ENCODE measurements at regions not wholly inside any gene's neighbourhood (a gene's known extent, or its start where the extent isn't known, plus 50 kb on each side); places are given as distances from the start of the nearest gene placed in this dataset.
"Not testable (repeated sequence)": the region's sequence is repeated elsewhere in the genome, so short reads cannot be mapped to it uniquely, and the experiment has no call there.

GRCh38 chr2:35443087-35443486 is 912.5 kb upstream of the CRIM1 start:
- Histone ChIP-seq H3K27me3 (ENCODE audit: low read length) (no peaks in the 10 kb centered on the region), H3K36me3 (ENCODE audit: low read length) (no peaks in the 10 kb centered on the region), H3K4me2 (ENCODE audit: low read depth, low read length, poor library complexity, severe bottlenecking) (no peak overlapping the region), H3K79me2 (ENCODE audit: insufficient read depth, low read length) (no peaks in the 10 kb centered on the region), H3K9ac (ENCODE audit: low read length) (no peak overlapping the region), H3K27ac (ENCODE audit: low read depth, low read length) (no peak overlapping the region), H3K9me2 (replicated peaks; ENCODE audit: insufficient read depth, low read length) (no peaks in the 10 kb centered on the region; the same call in 1 of the 2 replicates), H4K20me1 (ENCODE audit: low read depth, low read length) (no peaks in the 10 kb centered on the region), H3K4me3 (ENCODE audit: insufficient read depth, low read length, poor library complexity, severe bottlenecking) (no peak overlapping the region), H3F3A (ENCODE audit: insufficient read depth) (no peaks in the 10 kb centered on the region), H2AFZ (ENCODE audit: low read depth, low read length, severe bottlenecking) (no peak overlapping the region), H3K9me3 (ENCODE audit: insufficient read depth, low read length) (no peaks in the 10 kb centered on the region)
- TF ChIP-seq EZH2phosphoT487 (conservative IDR thresholded peaks at IDR 0.05; ENCODE audit: low read length) (no peak), CTCF (IDR thresholded peaks at IDR 0.05; ENCODE audit: insufficient read depth, low read length, poor library complexity, severe bottlenecking) (no peak)

- not testable (repeated sequence) for H3K4me2 ChIP-seq (ENCODE audit: low read depth, low read length, poor library complexity, severe bottlenecking); H3K27me3 ChIP-seq (ENCODE audit: low read length); H3K4me3 ChIP-seq (ENCODE audit: insufficient read depth, low read length, poor library complexity, severe bottlenecking); H3K9me3 ChIP-seq (ENCODE audit: insufficient read depth, low read length); H3K27ac ChIP-seq (ENCODE audit: low read depth, low read length); H3K36me3 ChIP-seq (ENCODE audit: low read length); H3K79me2 ChIP-seq (ENCODE audit: insufficient read depth, low read length); H2AFZ ChIP-seq (ENCODE audit: low read depth, low read length, severe bottlenecking); H3K9ac ChIP-seq (ENCODE audit: low read length); H3F3A ChIP-seq (ENCODE audit: insufficient read depth); H3K9me2 ChIP-seq (replicated peaks; ENCODE audit: insufficient read depth, low read length); H4K20me1 ChIP-seq (ENCODE audit: low read depth, low read length)
Observed at GRCh38 chr2:35441575-35441974, 914.0 kb upstream of the CRIM1 start.

- not testable (repeated sequence) for H2AFZ ChIP-seq (ENCODE audit: low read depth, low read length, severe bottlenecking); H4K20me1 ChIP-seq (ENCODE audit: low read depth, low read length); H3K4me3 ChIP-seq (ENCODE audit: insufficient read depth, low read length, poor library complexity, severe bottlenecking); H3K9ac ChIP-seq (ENCODE audit: low read length); H3K27me3 ChIP-seq (ENCODE audit: low read length); H3K4me2 ChIP-seq (ENCODE audit: low read depth, low read length, poor library complexity, severe bottlenecking); H3K79me2 ChIP-seq (ENCODE audit: insufficient read depth, low read length); H3F3A ChIP-seq (ENCODE audit: insufficient read depth); H3K9me2 ChIP-seq (replicated peaks; ENCODE audit: insufficient read depth, low read length); H3K9me3 ChIP-seq (ENCODE audit: insufficient read depth, low read length); H3K36me3 ChIP-seq (ENCODE audit: low read length); H3K27ac ChIP-seq (ENCODE audit: low read depth, low read length)
Observed at GRCh38 chr2:35440308-35440707, 915.3 kb upstream of the CRIM1 start.

- H3K9me2 ChIP-seq (replicated peaks; ENCODE audit: insufficient read depth, low read length); H3K9me3 ChIP-seq (ENCODE audit: insufficient read depth, low read length); H3F3A ChIP-seq (ENCODE audit: insufficient read depth); H3K36me3 ChIP-seq (ENCODE audit: low read length); H3K4me3 ChIP-seq (ENCODE audit: insufficient read depth, low read length, poor library complexity, severe bottlenecking); H3K4me2 ChIP-seq (ENCODE audit: low read depth, low read length, poor library complexity, severe bottlenecking); H3K79me2 ChIP-seq (ENCODE audit: insufficient read depth, low read length); H2AFZ ChIP-seq (ENCODE audit: low read depth, low read length, severe bottlenecking); H3K27ac ChIP-seq (ENCODE audit: low read depth, low read length); H3K27me3 ChIP-seq (ENCODE audit: low read length); H4K20me1 ChIP-seq (ENCODE audit: low read depth, low read length); H3K9ac ChIP-seq (ENCODE audit: low read length): not testable (repeated sequence)
Observed at GRCh38 chr2:35436893-35437292, 918.7 kb upstream of the CRIM1 start.

GRCh38 chr2:35428548-35428947 is 927.0 kb upstream of the CRIM1 start:
- Histone ChIP-seq H3K36me3 (ENCODE audit: low read length) (no peaks in the 10 kb centered on the region), H4K20me1 (ENCODE audit: low read depth, low read length) (no peaks in the 10 kb centered on the region), H3K4me3 (ENCODE audit: insufficient read depth, low read length, poor library complexity, severe bottlenecking) (no peak overlapping the region), H3K27ac (ENCODE audit: low read depth, low read length) (no peak overlapping the region), H2AFZ (ENCODE audit: low read depth, low read length, severe bottlenecking) (no peak overlapping the region), H3K9me2 (replicated peaks; ENCODE audit: insufficient read depth, low read length) (no peaks in the 10 kb centered on the region), H3K4me2 (ENCODE audit: low read depth, low read length, poor library complexity, severe bottlenecking) (no peak overlapping the region), H3F3A (ENCODE audit: insufficient read depth) (no peaks in the 10 kb centered on the region), H3K9me3 (ENCODE audit: insufficient read depth, low read length) (no peaks in the 10 kb centered on the region), H3K79me2 (ENCODE audit: insufficient read depth, low read length) (no peaks in the 10 kb centered on the region), H3K9ac (ENCODE audit: low read length) (no peak overlapping the region), H3K27me3 (ENCODE audit: low read length) (no peaks in the 10 kb centered on the region)
- TF ChIP-seq EZH2phosphoT487 (conservative IDR thresholded peaks at IDR 0.05; ENCODE audit: low read length) (no peak), CTCF (IDR thresholded peaks at IDR 0.05; ENCODE audit: insufficient read depth, low read length, poor library complexity, severe bottlenecking) (peak; percentile 44)

Data from SU-DHL-6 (cell line).